Activated T-helper 1 cell treated with anti-CD3 and anti-CD28 coated beads, Interleukin-12 subunit alpha, Interleukin-12 subunit beta, Interleukin-2, Interleukin-4 antibody, amounts not matched to agents 30 ng/mL and 10 ng/mL and 1 ng/mL, durations not matched to agents 14 hours and 24 hours and 36 hours (primary cell): ENCODE measurements at regions not wholly inside any gene's neighbourhood (a gene's known extent, or its start where the extent isn't known, plus 50 kb on each side); places are given as distances from the start of the nearest gene placed in this dataset.
"Not testable (repeated sequence)": the region's sequence is repeated elsewhere in the genome, so short reads cannot be mapped to it uniquely, and the experiment has no call there.

ENCODE experiments used
- DNase-seq: peaks from one replicate; pipeline ENCODE4 v3.0.0; 2021; ENCODE audit warnings: low spot score
- H3K27ac Mint-ChIP-seq: one replicate; pipeline ENCODE4 v1.8.0; 2021; ENCODE audit warnings: mild to moderate bottlenecking, mixed read lengths
- H3K27me3 Mint-ChIP-seq: one replicate; pipeline ENCODE4 v1.8.0; 2022; ENCODE audit warnings: mild to moderate bottlenecking, moderate library complexity, mixed read lengths; ENCODE audit not compliant: insufficient read depth
- H3K36me3 Mint-ChIP-seq: one replicate; pipeline ENCODE4 v1.8.0; 2021; ENCODE audit warnings: low read depth, mixed read lengths
- H3K4me1 Mint-ChIP-seq: one replicate; pipeline ENCODE4 v1.8.0; 2021; ENCODE audit warnings: low read depth, mixed read lengths
- H3K4me3 Mint-ChIP-seq: one replicate; pipeline ENCODE4 v1.8.0; 2021; ENCODE audit warnings: mild to moderate bottlenecking, moderate library complexity, mixed read lengths
- H3K9me3 Mint-ChIP-seq: one replicate; pipeline ENCODE4 v1.8.0; 2021; ENCODE audit warnings: mixed read lengths
- intact Hi-C: fragments of 100-400 bp; cut with micrococcal nuclease; formaldehyde crosslinking; loops from one replicate; pipeline ENCODE4 v1.15.1; 2024

DNA sequence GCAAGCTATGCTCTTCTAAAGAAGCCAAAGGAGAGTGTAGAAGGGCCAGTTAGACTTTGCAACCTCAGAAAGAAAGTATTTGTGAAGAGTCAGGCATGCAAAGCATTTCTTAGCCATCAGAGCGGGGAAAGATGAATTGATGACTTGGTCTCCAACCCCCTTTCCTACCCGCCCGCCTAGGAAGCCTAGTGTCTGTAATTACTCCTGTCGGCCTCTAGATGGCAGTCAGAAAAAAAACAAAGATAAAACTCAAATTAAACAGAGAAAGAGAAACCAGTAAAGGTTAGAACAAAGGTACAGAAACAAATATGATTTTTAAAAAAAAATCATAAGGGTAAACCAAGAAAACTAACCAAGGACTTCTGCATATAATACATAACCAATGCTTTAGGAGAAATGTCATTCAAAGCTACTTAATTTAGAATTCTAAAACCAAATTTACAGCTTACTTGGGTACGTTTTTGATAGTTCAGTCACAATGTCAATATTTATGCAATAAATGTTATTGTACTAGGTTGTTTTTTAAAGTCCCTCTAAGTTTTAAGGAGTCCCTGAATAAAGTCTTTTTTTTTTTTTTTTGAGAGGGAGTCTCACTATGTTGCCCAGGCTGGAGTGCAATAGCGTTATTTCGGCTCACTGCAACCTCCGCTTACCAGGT is 97.6 kb downstream of the LYZL1 start:
- Mint-ChIP-seq H3K36me3 (no peaks in the 10 kb centered on the region), H3K4me3 (no peak overlapping the region), H3K9me3 (no peaks in the 10 kb centered on the region), H3K27me3 (peaks cover 11% of the 10 kb centered on the region), H3K4me1 (peaks cover 5% of the 10 kb centered on the region), H3K27ac (no peak overlapping the region)
- intact Hi-C loops = loop anchor here (1.0 kb wide), 2 partner anchors 63 to 110 kb away; no protein-coding TSS in a partner anchor
- DNase-seq = no peak

- peaks cover 5% of the 10 kb centered on the region for H3K4me1 Mint-ChIP-seq
- peaks cover 11% of the 10 kb centered on the region for H3K27me3 Mint-ChIP-seq
- H3K36me3 Mint-ChIP-seq = no peaks in the 10 kb centered on the region
- H3K27ac Mint-ChIP-seq = no peak overlapping the region
- no peaks in the 10 kb centered on the region for H3K9me3 Mint-ChIP-seq
- no peak for DNase-seq
- intact Hi-C loops = no loop called here
- no peak overlapping the region for H3K4me3 Mint-ChIP-seq
These were observed 98.4 kb downstream of the LYZL1 start for GRCh38 chr10:29387269-29387668.

DNA sequence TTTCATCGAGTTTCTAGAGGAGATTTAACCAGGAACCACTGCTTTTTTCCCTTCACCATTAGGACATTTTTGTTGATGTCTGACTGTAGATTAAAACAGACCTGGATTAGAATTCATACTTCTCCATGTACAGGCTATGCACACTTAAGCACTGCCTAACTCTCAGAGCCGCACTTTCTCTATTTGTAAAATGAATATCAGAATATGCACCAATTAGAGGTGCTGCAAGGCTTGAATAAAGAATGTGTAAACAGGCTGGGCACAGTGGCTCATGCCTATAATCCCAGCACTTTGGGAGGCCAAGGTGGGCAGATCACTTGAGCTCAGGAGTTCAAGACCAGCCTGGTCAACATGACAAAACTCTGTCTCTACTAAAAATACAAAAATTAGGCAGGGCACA is 99.2 kb downstream of the LYZL1 start:
- H3K27ac Mint-ChIP-seq, intact Hi-C loops, H3K4me1 Mint-ChIP-seq, H3K36me3 Mint-ChIP-seq, H3K4me3 Mint-ChIP-seq, H3K9me3 Mint-ChIP-seq, DNase-seq: not testable (repeated sequence)
- H3K27me3 Mint-ChIP-seq = peaks cover 14% of the 10 kb centered on the region

DNA sequence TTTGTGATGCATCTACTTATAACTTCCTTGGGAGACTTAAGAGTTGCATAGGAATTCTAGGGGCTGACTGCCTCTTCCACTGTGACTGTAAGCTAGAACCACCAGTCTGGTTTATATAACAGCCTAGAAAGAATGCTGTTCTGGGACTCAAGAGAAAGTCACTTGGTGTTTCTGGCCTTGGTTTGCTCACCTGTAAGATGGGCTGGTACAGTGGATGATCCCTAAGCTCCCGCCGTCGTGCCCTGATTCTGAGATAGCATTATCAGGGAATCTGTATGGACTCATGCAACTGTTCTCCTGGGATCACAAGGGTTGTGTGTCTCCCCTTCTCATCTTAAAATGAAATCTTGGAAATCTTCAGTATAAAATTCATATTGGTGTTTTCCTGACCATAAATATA is 100.6 kb downstream of the LYZL1 start:
- H3K27ac Mint-ChIP-seq = no peak overlapping the region
- intact Hi-C loops = no loop called here

DNA sequence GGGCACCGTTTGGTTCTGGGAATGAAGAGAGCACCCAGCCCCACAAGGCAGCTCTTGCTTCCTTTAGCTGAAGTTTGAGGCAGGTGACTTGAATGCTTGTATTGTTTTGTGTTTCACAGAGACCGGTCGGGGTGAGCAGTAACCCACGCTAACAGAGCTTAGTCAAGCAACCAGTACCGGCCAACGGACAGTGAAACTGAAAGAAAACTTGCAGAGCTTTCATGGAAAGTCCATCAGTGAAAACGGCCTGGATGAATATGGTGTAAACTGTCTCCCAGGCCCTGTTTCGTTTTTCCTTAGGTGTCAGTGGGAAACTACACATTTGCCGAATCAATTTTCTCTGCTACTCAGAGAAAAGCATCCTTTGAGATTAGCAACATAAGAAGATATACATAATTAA is 101.1 kb downstream of the LYZL1 start:
- intact Hi-C loops = loop anchor here (5.0 kb wide), 1 partner anchor 728 kb away; no protein-coding TSS in a partner anchor
- H3K27ac Mint-ChIP-seq = no peak overlapping the region
- no peaks in the 10 kb centered on the region for H3K36me3 Mint-ChIP-seq
- no peak for DNase-seq
- no peak overlapping the region for H3K4me3 Mint-ChIP-seq
- H3K27me3 Mint-ChIP-seq = peaks cover 12% of the 10 kb centered on the region
- H3K4me1 Mint-ChIP-seq = no peaks in the 10 kb centered on the region
- no peaks in the 10 kb centered on the region for H3K9me3 Mint-ChIP-seq

More for the DNA sequence above, 100.6 kb downstream of the LYZL1 start:
- Mint-ChIP-seq H3K36me3 (no peaks in the 10 kb centered on the region), H3K4me1 (no peaks in the 10 kb centered on the region), H3K27me3 (peaks cover 16% of the 10 kb centered on the region), H3K4me3 (no peak overlapping the region), H3K9me3 (no peaks in the 10 kb centered on the region)
- no peak for DNase-seq

DNA sequence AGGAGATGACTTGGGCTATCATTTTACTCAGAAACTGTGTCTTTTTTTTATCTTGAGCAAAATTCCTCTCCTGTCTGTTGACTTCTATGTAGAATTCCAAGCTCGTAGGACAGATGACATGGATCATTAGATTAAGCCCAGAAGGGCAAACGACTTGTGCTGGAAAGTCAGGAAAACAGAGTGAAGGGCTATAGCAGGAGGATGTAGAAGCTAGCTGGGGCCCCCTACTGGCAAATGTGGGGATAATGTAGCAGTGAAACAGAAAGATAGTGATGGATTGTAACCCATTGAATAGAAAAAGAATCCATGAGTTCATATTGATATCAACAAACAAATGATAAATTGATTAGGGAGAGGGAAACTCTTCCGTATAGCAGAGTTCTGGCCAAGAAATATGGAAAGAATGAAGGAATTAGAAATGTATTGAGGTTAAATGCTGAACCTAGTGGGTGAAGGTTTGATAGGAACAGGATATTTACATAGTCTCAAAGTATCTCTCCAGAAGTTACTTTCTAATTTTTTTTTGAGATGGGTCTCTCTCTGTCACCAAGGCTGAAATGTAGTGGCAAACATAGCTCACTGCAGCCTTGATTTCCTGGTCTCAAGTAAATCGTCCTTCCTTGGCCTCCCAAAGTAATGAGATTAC is 103.6 kb downstream of the LYZL1 start:
- no peaks in the 10 kb centered on the region for H3K9me3 Mint-ChIP-seq
- H3K27ac Mint-ChIP-seq = no peak overlapping the region
- H3K36me3 Mint-ChIP-seq = no peaks in the 10 kb centered on the region
- H3K4me1 Mint-ChIP-seq = no peaks in the 10 kb centered on the region
- peaks cover 11% of the 10 kb centered on the region for H3K27me3 Mint-ChIP-seq
- no peak overlapping the region for H3K4me3 Mint-ChIP-seq
- intact Hi-C loops = loop anchor here (5.0 kb wide), 1 partner anchor 730 kb away; no protein-coding TSS in a partner anchor
- no peak for DNase-seq

DNA sequence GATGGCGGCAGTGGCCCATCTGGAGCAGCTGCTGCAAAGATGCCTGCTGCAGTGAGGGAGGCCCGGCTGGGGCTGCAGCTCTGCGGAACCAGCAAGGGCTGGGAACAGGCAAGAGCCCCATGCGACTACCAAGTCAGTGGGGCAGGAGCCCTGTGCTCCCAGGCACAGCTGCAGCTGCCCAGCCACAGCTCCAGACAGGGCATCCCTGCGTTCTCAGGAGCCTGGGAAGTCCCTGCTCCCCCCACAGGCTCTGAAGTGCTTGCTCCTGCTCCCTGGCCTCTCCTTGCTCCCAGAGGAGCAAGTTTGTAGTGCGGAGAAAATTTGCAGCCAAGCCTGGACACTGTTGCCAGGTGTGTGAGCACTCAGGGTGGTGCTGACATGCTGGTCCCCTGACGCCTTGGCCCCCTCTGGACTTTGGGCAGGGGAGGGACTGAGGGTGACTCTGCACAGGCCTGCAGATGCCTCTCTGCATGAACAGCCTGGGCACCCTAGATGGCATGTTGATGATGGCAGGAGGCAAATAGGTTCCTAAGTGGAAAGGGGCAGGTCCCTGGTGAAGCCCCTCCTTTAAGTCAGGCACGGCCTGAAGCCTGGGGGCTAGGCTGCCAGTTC is 105.6 kb downstream of the LYZL1 start:
- H3K9me3 Mint-ChIP-seq = no peaks in the 10 kb centered on the region
- H3K4me1 Mint-ChIP-seq = no peaks in the 10 kb centered on the region
- DNase-seq = no peak
- H3K27ac Mint-ChIP-seq = no peak overlapping the region
- intact Hi-C loops = loop anchor here (5.0 kb wide), 1 partner anchor 732 kb away; no protein-coding TSS in a partner anchor
- H3K4me3 Mint-ChIP-seq = no peak overlapping the region
- H3K36me3 Mint-ChIP-seq = no peaks in the 10 kb centered on the region
- H3K27me3 Mint-ChIP-seq = peaks cover 9% of the 10 kb centered on the region

- Mint-ChIP-seq H3K4me3 (no peak overlapping the region), H3K36me3 (no peaks in the 10 kb centered on the region), H3K4me1 (no peaks in the 10 kb centered on the region), H3K9me3 (no peaks in the 10 kb centered on the region), H3K27me3 (peaks cover 8% of the 10 kb centered on the region), H3K27ac (no peak overlapping the region)
- intact Hi-C loops = no loop called here
- no peak for DNase-seq
These were observed 106.5 kb downstream of the LYZL1 start for GRCh38 chr10:29395409-29395808.

DNA sequence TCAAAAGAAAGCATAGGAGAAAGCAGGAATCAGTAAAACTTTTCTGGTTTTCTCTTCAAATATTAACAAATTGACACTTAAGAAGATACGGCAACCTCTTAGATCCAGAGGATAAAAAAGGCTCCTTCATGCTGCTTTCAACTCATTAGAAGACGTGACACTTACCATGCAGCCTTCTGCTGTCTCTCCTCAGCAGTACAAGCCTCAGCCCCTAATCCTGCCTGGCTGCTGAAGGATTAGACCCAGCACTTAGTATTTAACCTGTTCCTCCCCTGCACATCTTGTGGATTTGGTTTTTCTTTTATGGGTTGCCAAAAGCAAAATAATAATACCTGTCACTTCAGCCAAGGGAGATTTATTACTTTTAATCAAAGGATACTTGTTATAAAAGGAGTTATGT is 108.4 kb downstream of the LYZL1 start:
- Mint-ChIP-seq H3K4me3 (no peak overlapping the region), H3K27ac (no peak overlapping the region), H3K36me3 (no peaks in the 10 kb centered on the region), H3K4me1 (no peaks in the 10 kb centered on the region), H3K27me3 (peaks cover 19% of the 10 kb centered on the region), H3K9me3 (peaks cover 9% of the 10 kb centered on the region)
- intact Hi-C loops = no loop called here
- no peak for DNase-seq

- H3K27me3 Mint-ChIP-seq = peaks cover 16% of the 10 kb centered on the region
- peaks cover 16% of the 10 kb centered on the region for H3K9me3 Mint-ChIP-seq
- DNase-seq = no peak
- H3K36me3 Mint-ChIP-seq = peaks cover 3% of the 10 kb centered on the region
- no peaks in the 10 kb centered on the region for H3K4me1 Mint-ChIP-seq
- intact Hi-C loops = no loop called here
- no peak overlapping the region for H3K4me3 Mint-ChIP-seq
- H3K27ac Mint-ChIP-seq = no peak overlapping the region
These were observed 114.3 kb downstream of the LYZL1 start for GRCh38 chr10:29403208-29403607.

DNA sequence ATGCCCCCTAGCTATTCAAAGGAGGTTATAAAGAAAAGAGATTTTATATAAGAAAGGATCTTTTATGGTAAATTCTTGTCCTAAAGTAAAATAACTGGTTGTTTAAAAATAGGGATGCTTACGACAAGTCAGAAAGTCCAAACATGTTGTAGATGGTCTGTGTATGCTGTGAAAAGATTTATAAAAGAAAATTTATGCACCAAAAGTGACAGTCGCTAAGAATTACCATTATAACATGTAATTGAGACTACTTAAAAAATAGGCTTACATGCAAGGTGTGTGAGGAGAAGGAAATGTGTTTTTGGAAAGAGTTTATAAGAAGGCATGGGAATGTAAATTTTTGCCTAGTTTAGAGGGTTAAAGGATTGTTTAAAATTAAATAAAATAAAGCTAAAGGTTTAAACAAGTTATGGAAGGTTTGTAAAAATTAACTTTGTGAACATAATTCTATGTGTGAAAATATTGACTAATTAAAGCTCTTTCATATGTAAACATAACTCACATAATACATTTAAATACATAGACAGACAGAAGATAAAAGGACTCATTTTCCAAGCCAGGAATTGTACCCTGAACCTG is 118.5 kb downstream of the LYZL1 start:
- intact Hi-C loops = loop anchor here (5.0 kb wide), 1 partner anchor 40 kb away; no protein-coding TSS in a partner anchor
- H3K9me3 Mint-ChIP-seq = peaks cover 7% of the 10 kb centered on the region
- DNase-seq = no peak
- peaks cover 27% of the 10 kb centered on the region for H3K4me1 Mint-ChIP-seq
- H3K4me3 Mint-ChIP-seq = no peak overlapping the region
- no peak overlapping the region for H3K27ac Mint-ChIP-seq
- peaks cover 4% of the 10 kb centered on the region for H3K27me3 Mint-ChIP-seq
- H3K36me3 Mint-ChIP-seq = peaks cover 7% of the 10 kb centered on the region
